ENCODE measurements at regions not wholly inside any gene's neighbourhood (a gene's known extent, or its start where the extent isn't known, plus 50 kb on each side); places are given as distances from the start of the nearest gene placed in this dataset.
"Not testable (repeated sequence)": the region's sequence is repeated elsewhere in the genome, so short reads cannot be mapped to it uniquely, and the experiment has no call there.

DNA sequence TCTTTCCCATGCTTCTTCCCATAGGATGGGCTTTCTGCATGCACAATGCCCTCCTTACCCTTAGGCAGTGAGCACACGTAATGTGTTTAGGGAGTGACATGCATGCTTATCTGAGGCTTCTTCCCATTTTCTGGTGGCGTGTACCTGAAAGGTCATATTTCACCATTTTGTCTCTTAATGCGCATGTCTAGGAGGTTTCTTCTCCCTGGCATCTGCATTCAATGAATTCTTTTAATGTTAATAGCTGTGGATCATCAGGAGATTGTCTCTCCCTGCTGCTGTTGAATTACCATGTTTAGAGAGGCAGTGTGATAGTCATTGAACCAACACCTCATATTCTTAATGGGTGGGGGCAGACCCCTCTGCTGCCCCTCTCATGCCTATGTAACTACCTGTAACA, 205.6 kb upstream of the SGO1 start:
- no peaks in the 10 kb centered on the region for H3K27me3 ChIP-seq (replicated peaks; ENCODE audit: control insufficient read depth, insufficient read depth, low read length, poor library complexity, severe bottlenecking)
- no peaks in the 10 kb centered on the region for H3K4me1 ChIP-seq (ENCODE audit: control insufficient read depth, insufficient read depth, low read length, poor library complexity, severe bottlenecking)
- no peak overlapping the region for H3K27ac ChIP-seq (ENCODE audit: insufficient read depth, low read length, poor library complexity, severe bottlenecking)
- DNase-seq, result no peak
- H3K4me3 ChIP-seq (ENCODE audit: insufficient read depth, low read depth, low read length, poor library complexity, severe bottlenecking), result no peak overlapping the region
- H3K9me3 ChIP-seq (ENCODE audit: control insufficient read depth, low read length), result no peaks in the 10 kb centered on the region
- no peaks in the 10 kb centered on the region for H3K36me3 ChIP-seq (ENCODE audit: control insufficient read depth, insufficient read depth, low read length)

- no peaks in the 10 kb centered on the region for H3K9me3 ChIP-seq (ENCODE audit: control insufficient read depth, low read length)
- no peak for DNase-seq
- no peak overlapping the region for H3K4me3 ChIP-seq (ENCODE audit: insufficient read depth, low read depth, low read length, poor library complexity, severe bottlenecking)
- no peaks in the 10 kb centered on the region for H3K36me3 ChIP-seq (ENCODE audit: control insufficient read depth, insufficient read depth, low read length)
- H3K27ac ChIP-seq (ENCODE audit: insufficient read depth, low read length, poor library complexity, severe bottlenecking), result no peak overlapping the region
- H3K27me3 ChIP-seq (replicated peaks; ENCODE audit: control insufficient read depth, insufficient read depth, low read length, poor library complexity, severe bottlenecking), result no peaks in the 10 kb centered on the region
- H3K4me1 ChIP-seq (ENCODE audit: control insufficient read depth, insufficient read depth, low read length, poor library complexity, severe bottlenecking), result no peaks in the 10 kb centered on the region
Observed at GRCh38 chr3:20388971-20389370, 203.0 kb upstream of the SGO1 start.

GRCh38 chr3:20380295-20380694, 194.3 kb upstream of the SGO1 start:
- Histone ChIP-seq H3K4me3 (ENCODE audit: insufficient read depth, low read depth, low read length, poor library complexity, severe bottlenecking) (no peak overlapping the region), H3K27me3 (replicated peaks; ENCODE audit: control insufficient read depth, insufficient read depth, low read length, poor library complexity, severe bottlenecking) (no peaks in the 10 kb centered on the region), H3K4me1 (ENCODE audit: control insufficient read depth, insufficient read depth, low read length, poor library complexity, severe bottlenecking) (no peaks in the 10 kb centered on the region), H3K27ac (ENCODE audit: insufficient read depth, low read length, poor library complexity, severe bottlenecking) (no peak overlapping the region), H3K9me3 (ENCODE audit: control insufficient read depth, low read length) (no peaks in the 10 kb centered on the region), H3K36me3 (ENCODE audit: control insufficient read depth, insufficient read depth, low read length) (no peaks in the 10 kb centered on the region)
- DNase-seq, result no peak

DNA sequence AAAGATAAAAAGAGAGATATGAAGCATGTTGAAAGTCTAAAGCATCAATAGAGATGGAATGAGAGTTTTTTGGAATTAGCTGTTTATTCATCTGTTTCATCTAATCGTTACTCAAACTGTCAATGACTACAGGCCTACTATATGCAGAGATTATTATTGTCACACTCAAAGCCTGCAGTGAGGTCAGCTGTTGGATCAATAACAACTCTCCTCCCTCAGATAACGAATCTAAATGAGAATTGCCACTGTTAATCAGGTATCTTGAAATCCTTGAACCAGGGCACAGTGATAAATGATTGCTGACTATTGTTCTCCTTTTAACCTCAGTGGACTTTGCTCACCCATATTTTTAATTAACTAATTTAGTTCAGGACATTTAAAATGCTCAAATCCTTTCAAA, 192.3 kb upstream of the SGO1 start:
- Histone ChIP-seq H3K4me1 (ENCODE audit: control insufficient read depth, insufficient read depth, low read length, poor library complexity, severe bottlenecking) (no peaks in the 10 kb centered on the region), H3K9me3 (ENCODE audit: control insufficient read depth, low read length) (no peaks in the 10 kb centered on the region), H3K4me3 (ENCODE audit: insufficient read depth, low read depth, low read length, poor library complexity, severe bottlenecking) (no peak overlapping the region), H3K27ac (ENCODE audit: insufficient read depth, low read length, poor library complexity, severe bottlenecking) (no peak overlapping the region), H3K36me3 (ENCODE audit: control insufficient read depth, insufficient read depth, low read length) (no peaks in the 10 kb centered on the region), H3K27me3 (replicated peaks; ENCODE audit: control insufficient read depth, insufficient read depth, low read length, poor library complexity, severe bottlenecking) (no peaks in the 10 kb centered on the region)
- no peak for DNase-seq

DNA sequence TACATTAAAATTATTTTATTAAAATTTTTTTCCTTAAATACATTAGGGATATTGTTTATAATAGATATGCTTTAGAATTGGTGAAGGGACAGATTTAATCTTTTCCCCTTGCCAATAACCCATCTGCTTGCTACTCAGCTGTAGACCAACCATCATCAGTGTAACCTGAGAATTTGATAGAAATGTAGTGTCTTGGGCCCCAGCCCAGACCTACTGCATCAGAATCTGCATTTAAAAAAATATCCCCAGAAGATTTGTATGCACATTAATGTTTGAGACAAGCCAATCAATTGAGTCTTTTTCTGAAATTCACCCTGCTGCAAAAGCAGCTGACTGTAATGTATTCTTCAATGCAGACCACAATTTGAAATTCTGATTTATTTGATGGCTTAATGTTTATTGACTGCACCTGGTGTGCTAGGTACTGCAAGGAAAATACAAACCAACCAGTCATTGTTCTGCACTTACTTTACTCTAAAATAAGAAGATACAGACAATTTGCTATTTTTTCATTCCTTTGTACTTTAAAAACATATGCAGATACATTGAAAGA, 190.7 kb upstream of the SGO1 start:
- no peak overlapping the region for H3K4me3 ChIP-seq (ENCODE audit: insufficient read depth, low read depth, low read length, poor library complexity, severe bottlenecking)
- H3K27me3 ChIP-seq (replicated peaks; ENCODE audit: control insufficient read depth, insufficient read depth, low read length, poor library complexity, severe bottlenecking), result no peaks in the 10 kb centered on the region
- no peak for DNase-seq
- H3K27ac ChIP-seq (ENCODE audit: insufficient read depth, low read length, poor library complexity, severe bottlenecking), result no peak overlapping the region
- no peaks in the 10 kb centered on the region for H3K4me1 ChIP-seq (ENCODE audit: control insufficient read depth, insufficient read depth, low read length, poor library complexity, severe bottlenecking)
- no peaks in the 10 kb centered on the region for H3K36me3 ChIP-seq (ENCODE audit: control insufficient read depth, insufficient read depth, low read length)
- no peaks in the 10 kb centered on the region for H3K9me3 ChIP-seq (ENCODE audit: control insufficient read depth, low read length)

- Histone ChIP-seq H3K36me3 (ENCODE audit: control insufficient read depth, insufficient read depth, low read length) (no peaks in the 10 kb centered on the region), H3K27me3 (replicated peaks; ENCODE audit: control insufficient read depth, insufficient read depth, low read length, poor library complexity, severe bottlenecking) (no peaks in the 10 kb centered on the region), H3K4me1 (ENCODE audit: control insufficient read depth, insufficient read depth, low read length, poor library complexity, severe bottlenecking) (no peaks in the 10 kb centered on the region), H3K4me3 (ENCODE audit: insufficient read depth, low read depth, low read length, poor library complexity, severe bottlenecking) (no peak overlapping the region), H3K9me3 (ENCODE audit: control insufficient read depth, low read length) (no peaks in the 10 kb centered on the region), H3K27ac (ENCODE audit: insufficient read depth, low read length, poor library complexity, severe bottlenecking) (no peak overlapping the region)
- no peak for DNase-seq
Observed at GRCh38 chr3:20375302-20375701, 189.3 kb upstream of the SGO1 start.

DNA sequence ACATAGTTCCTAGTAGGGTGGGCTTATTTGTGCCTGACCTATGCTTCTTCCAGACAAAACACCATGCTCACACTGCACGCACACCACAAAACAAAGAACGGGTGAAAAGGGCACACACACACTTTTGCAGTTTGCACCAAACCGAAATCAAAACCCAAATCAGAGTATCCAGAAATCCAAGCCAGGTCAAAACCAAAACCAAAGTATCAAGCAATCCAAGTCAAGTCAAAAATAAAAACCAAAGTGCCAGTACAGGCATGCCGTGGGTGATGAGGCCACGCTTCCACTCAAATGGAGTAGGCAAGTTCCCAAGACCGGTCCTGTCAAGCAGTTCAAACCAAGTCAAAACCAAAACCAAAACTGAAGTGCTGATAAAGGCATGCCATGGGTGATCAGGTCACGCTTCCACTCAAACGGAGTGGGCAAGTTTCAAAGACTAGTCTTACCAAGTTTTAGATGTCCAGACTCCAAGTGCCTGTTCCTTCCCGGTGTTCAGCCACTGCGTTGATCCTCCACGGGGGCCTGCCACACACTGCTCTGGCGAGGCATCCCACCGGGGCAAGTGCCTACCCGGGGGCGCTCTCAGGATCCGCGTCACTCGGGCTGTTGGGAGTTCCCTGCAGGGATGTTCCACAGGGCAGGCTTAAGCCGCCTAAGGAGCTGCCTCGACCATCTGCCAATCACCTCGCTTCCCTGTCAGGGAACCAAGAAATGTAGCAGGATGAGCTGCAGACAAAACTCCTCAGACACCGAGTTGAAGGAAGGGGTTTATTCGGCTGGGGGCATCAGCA, 184.5 kb upstream of the SGO1 start:
- not testable (repeated sequence) for H3K4me3 ChIP-seq (ENCODE audit: insufficient read depth, low read depth, low read length, poor library complexity, severe bottlenecking); H3K36me3 ChIP-seq (ENCODE audit: control insufficient read depth, insufficient read depth, low read length); H3K27me3 ChIP-seq (replicated peaks; ENCODE audit: control insufficient read depth, insufficient read depth, low read length, poor library complexity, severe bottlenecking); H3K4me1 ChIP-seq (ENCODE audit: control insufficient read depth, insufficient read depth, low read length, poor library complexity, severe bottlenecking); DNase-seq; H3K27ac ChIP-seq (ENCODE audit: insufficient read depth, low read length, poor library complexity, severe bottlenecking); H3K9me3 ChIP-seq (ENCODE audit: control insufficient read depth, low read length)

GRCh38 chr3:20361000-20361399, 175.0 kb upstream of the SGO1 start:
- H3K4me1 ChIP-seq (ENCODE audit: control insufficient read depth, insufficient read depth, low read length, poor library complexity, severe bottlenecking), result no peaks in the 10 kb centered on the region
- H3K27ac ChIP-seq (ENCODE audit: insufficient read depth, low read length, poor library complexity, severe bottlenecking), result no peak overlapping the region
- H3K4me3 ChIP-seq (ENCODE audit: insufficient read depth, low read depth, low read length, poor library complexity, severe bottlenecking), result no peak overlapping the region
- no peak for DNase-seq
- H3K9me3 ChIP-seq (ENCODE audit: control insufficient read depth, low read length), result no peaks in the 10 kb centered on the region
- no peaks in the 10 kb centered on the region for H3K36me3 ChIP-seq (ENCODE audit: control insufficient read depth, insufficient read depth, low read length)
- H3K27me3 ChIP-seq (replicated peaks; ENCODE audit: control insufficient read depth, insufficient read depth, low read length, poor library complexity, severe bottlenecking), result no peaks in the 10 kb centered on the region

GRCh38 chr3:20353286-20353685, 167.3 kb upstream of the SGO1 start:
- DNase-seq, result no peak
- H3K27me3 ChIP-seq (replicated peaks; ENCODE audit: control insufficient read depth, insufficient read depth, low read length, poor library complexity, severe bottlenecking), result no peaks in the 10 kb centered on the region

GRCh38 chr3:20352546-20353179, 166.7 kb upstream of the SGO1 start:
- DNase-seq, result no peak

More at GRCh38 chr3:20353286-20353685, 167.3 kb upstream of the SGO1 start:
- H3K36me3 ChIP-seq (ENCODE audit: control insufficient read depth, insufficient read depth, low read length), result no peaks in the 10 kb centered on the region
- H3K4me3 ChIP-seq (ENCODE audit: insufficient read depth, low read depth, low read length, poor library complexity, severe bottlenecking), result no peak overlapping the region
- H3K27ac ChIP-seq (ENCODE audit: insufficient read depth, low read length, poor library complexity, severe bottlenecking), result no peak overlapping the region
- no peaks in the 10 kb centered on the region for H3K4me1 ChIP-seq (ENCODE audit: control insufficient read depth, insufficient read depth, low read length, poor library complexity, severe bottlenecking)
- no peaks in the 10 kb centered on the region for H3K9me3 ChIP-seq (ENCODE audit: control insufficient read depth, low read length)

More at GRCh38 chr3:20352546-20353179, 166.7 kb upstream of the SGO1 start:
- no peaks in the 10 kb centered on the region for H3K9me3 ChIP-seq (ENCODE audit: control insufficient read depth, low read length)
- H3K27me3 ChIP-seq (replicated peaks; ENCODE audit: control insufficient read depth, insufficient read depth, low read length, poor library complexity, severe bottlenecking), result no peaks in the 10 kb centered on the region
- H3K36me3 ChIP-seq (ENCODE audit: control insufficient read depth, insufficient read depth, low read length), result no peaks in the 10 kb centered on the region
- no peak overlapping the region for H3K27ac ChIP-seq (ENCODE audit: insufficient read depth, low read length, poor library complexity, severe bottlenecking)
- no peak overlapping the region for H3K4me3 ChIP-seq (ENCODE audit: insufficient read depth, low read depth, low read length, poor library complexity, severe bottlenecking)
- H3K4me1 ChIP-seq (ENCODE audit: control insufficient read depth, insufficient read depth, low read length, poor library complexity, severe bottlenecking), result no peaks in the 10 kb centered on the region

Measured in effector memory CD4-positive, alpha-beta T cell (primary cell).